Ovary (tissue), 7 donors: ENCODE measurements at regions not wholly inside any gene's neighbourhood (a gene's known extent, or its start where the extent isn't known, plus 50 kb on each side); places are given as distances from the start of the nearest gene placed in this dataset.

Experiments used
- DNase-seq, 5 donors: peaks; one replicate each; pipeline ENCODE4 v3.0.0-alpha.2; 2019 to 2020
- H3K27ac ChIP-seq, 2 donors: fragments of 200-600 bp; one replicate each; pipeline versions ENCODE4 v1.5.1 to v1.8.0; 2019 to 2022
- H3K27me3 ChIP-seq: fragments of 200-600 bp; one replicate; pipeline ENCODE4 v1.8.0; 2022
- H3K36me3 ChIP-seq: fragments of 200-600 bp; sonication (generic); one replicate; pipeline ENCODE4 v1.5.1; 2019
- H3K4me1 ChIP-seq: one replicate; pipeline ENCODE4 v1.8.1; 2013; ENCODE audit warnings: mild to moderate bottlenecking, moderate library complexity; ENCODE audit not compliant: insufficient read depth
- H3K4me3 ChIP-seq: fragments of 200-600 bp; sonication (generic); one replicate; pipeline ENCODE4 v1.5.1; 2017
- H3K9me3 ChIP-seq, 2 donors: fragments of 200-600 bp in 1 of 2; sonication (generic) in 1 of 2; one replicate each; pipeline versions ENCODE4 v1.5.1 to v1.8.1; 2013 to 2019; ENCODE audit warnings: mild to moderate bottlenecking in 1 of 2, moderate library complexity in 1 of 2
- CTCF ChIP-seq, 3 donors: fragments of 450-650 bp in 2 of 3; fragments of 200-600 bp in 1 of 3; IDR thresholded peaks; one replicate each; pipeline versions ENCODE4 v1.5.1 to v1.8.0; 2016 to 2022; ENCODE audit warnings: antibody characterized with exemption in 3 of 3, mild to moderate bottlenecking in 1 of 3
- EP300 ChIP-seq: sonication (generic); formaldehyde crosslinking; IDR thresholded peaks from one replicate; pipeline ENCODE4 v1.6.1; 2017; ENCODE audit warnings: antibody characterized with exemption
- POLR2A ChIP-seq: fragments of 450-650 bp; IDR thresholded peaks from one replicate; pipeline ENCODE4 v1.6.1; 2017; ENCODE audit warnings: antibody characterized with exemption, mild to moderate bottlenecking, moderate library complexity
- WGBS, 3 donors: extraction: QIAGEN DNeasy Blood & Tissue Kit in 1 of 3; methylation state at CpG; one replicate each; pipeline versions ENCODE4 v1.1.5 to v1.1.7; 2013 to 2017; 5-methylcytosine and 5-hydroxymethylcytosine counted together
- intact Hi-C, 4 donors: fragments of 100-400 bp; cut with DNase I; formaldehyde crosslinking; loops; one replicate each; pipeline versions ENCODE4 v1.11.0 to v1.15.1; 2022 to 2023
- donor health status: DM: no; HTN: no; CAD: no; lungs with moderate emphysema.
- donor health status: DM: no; HTN: no; CAD: no.
- donor health status: Bipolar disorder and iron deficiency.
- donor health status: DM: no; HTN: no; CAD: no.
- donor health status: DM: yes; HTN: yes; CAD: no.

GRCh38 chr10:106317554-106317953, 847.0 kb downstream of the SORCS1 start:
- DNase-seq = no peak
- Histone ChIP-seq H3K27ac (no peak overlapping the region), H3K36me3 (no peaks in the 10 kb centered on the region), H3K4me1 (no peaks in the 10 kb centered on the region), H3K9me3 (no peaks in the 10 kb centered on the region), H3K27me3 (no peaks in the 10 kb centered on the region), H3K4me3 (no peak overlapping the region)
- TF ChIP-seq POLR2A = no peak
- no peak for TF ChIP-seq EP300
- no peak for TF ChIP-seq CTCF (IDR thresholded peaks at IDR 0.05)
- WGBS, 3 donors = 88 to 91% (median 91%) methylated on average over 2 of the region's 2 CpGs
- intact Hi-C loops = no loop called here

- H3K27ac ChIP-seq = no peak overlapping the region
- no peak for DNase-seq
- H3K4me1 ChIP-seq = no peaks in the 10 kb centered on the region
- intact Hi-C loops = no loop called here
- H3K27me3 ChIP-seq = no peaks in the 10 kb centered on the region
- TF ChIP-seq CTCF (IDR thresholded peaks at IDR 0.05) (no peak), EP300 (no peak), POLR2A (no peak)
- WGBS, 3 donors = 84 to 98% (median 88%) methylated on average over 1 of the region's 1 CpG
- H3K9me3 ChIP-seq = no peaks in the 10 kb centered on the region
- H3K4me3 ChIP-seq = no peak overlapping the region
- no peaks in the 10 kb centered on the region for H3K36me3 ChIP-seq
Measured at GRCh38 chr10:106313041-106313440, 851.5 kb downstream of the SORCS1 start.

- Histone ChIP-seq H3K9me3 (no peaks in the 10 kb centered on the region), H3K4me3 (no peak overlapping the region), H3K27ac (no peak overlapping the region), H3K36me3 (no peaks in the 10 kb centered on the region), H3K27me3 (no peaks in the 10 kb centered on the region), H3K4me1 (no peaks in the 10 kb centered on the region)
- intact Hi-C loops = no loop called here
- WGBS, 3 donors = 45 to 59% (median 45%) methylated on average over 1 of the region's 1 CpG
- no peak for TF ChIP-seq POLR2A
- no peak for DNase-seq
Measured at GRCh38 chr10:106312087-106312486, 852.4 kb downstream of the SORCS1 start.

- Histone ChIP-seq H3K4me3 (no peak overlapping the region), H3K4me1 (no peaks in the 10 kb centered on the region), H3K27ac (no peak overlapping the region), H3K36me3 (no peaks in the 10 kb centered on the region), H3K9me3 (no peaks in the 10 kb centered on the region), H3K27me3 (no peaks in the 10 kb centered on the region)
- WGBS, 3 donors = 14 to 38% (median 19%) methylated on average over 4 of the region's 4 CpGs
- intact Hi-C loops = no loop called here
- no peak for DNase-seq
- TF ChIP-seq CTCF (IDR thresholded peaks at IDR 0.05) (no peak), POLR2A (no peak), EP300 (no peak)
Measured at GRCh38 chr10:106311590-106311989, 852.9 kb downstream of the SORCS1 start.

GRCh38 chr10:106310596-106310995, 853.9 kb downstream of the SORCS1 start:
- WGBS, 3 donors = 72 to 77% (median 72%) methylated on average over 2 of the region's 2 CpGs
- intact Hi-C loops = no loop called here
- Histone ChIP-seq H3K4me1 (no peaks in the 10 kb centered on the region), H3K27me3 (no peaks in the 10 kb centered on the region), H3K9me3 (no peaks in the 10 kb centered on the region), H3K4me3 (no peak overlapping the region), H3K27ac (no peak overlapping the region), H3K36me3 (no peaks in the 10 kb centered on the region)
- no peak for TF ChIP-seq CTCF (IDR thresholded peaks at IDR 0.05)
- no peak for TF ChIP-seq POLR2A
- no peak for TF ChIP-seq EP300
- DNase-seq = no peak
